ENCODE measurements at regions not wholly inside any gene's neighbourhood (a gene's known extent, or its start where the extent isn't known, plus 50 kb on each side); places are given as distances from the start of the nearest gene placed in this dataset.

DNA sequence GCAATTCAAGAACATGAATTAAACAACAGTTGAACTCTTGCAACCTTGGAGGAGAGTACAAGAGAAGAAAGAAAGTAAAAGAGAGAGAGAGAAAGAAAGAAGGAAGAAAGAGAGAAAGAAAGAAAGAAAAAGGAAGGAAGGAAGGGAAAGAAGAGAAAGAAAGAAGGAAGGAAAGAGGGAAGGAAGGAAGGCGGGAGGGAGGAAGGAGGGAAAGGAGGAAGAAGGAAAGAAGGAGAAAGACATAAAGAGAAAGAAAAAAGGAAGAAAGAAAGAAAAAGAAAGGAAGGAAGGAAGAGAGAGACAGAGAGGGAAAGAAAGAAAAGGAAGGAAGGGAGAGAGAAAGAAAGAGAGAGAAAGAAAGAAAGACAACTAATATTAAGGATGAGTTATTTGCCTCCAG, 1106.7 kb downstream of the TYW1 start:
- no peak overlapping the region for H3K4me3 ChIP-seq (ENCODE audit: low read depth, low read length)
- TF ChIP-seq, protein P1, sequence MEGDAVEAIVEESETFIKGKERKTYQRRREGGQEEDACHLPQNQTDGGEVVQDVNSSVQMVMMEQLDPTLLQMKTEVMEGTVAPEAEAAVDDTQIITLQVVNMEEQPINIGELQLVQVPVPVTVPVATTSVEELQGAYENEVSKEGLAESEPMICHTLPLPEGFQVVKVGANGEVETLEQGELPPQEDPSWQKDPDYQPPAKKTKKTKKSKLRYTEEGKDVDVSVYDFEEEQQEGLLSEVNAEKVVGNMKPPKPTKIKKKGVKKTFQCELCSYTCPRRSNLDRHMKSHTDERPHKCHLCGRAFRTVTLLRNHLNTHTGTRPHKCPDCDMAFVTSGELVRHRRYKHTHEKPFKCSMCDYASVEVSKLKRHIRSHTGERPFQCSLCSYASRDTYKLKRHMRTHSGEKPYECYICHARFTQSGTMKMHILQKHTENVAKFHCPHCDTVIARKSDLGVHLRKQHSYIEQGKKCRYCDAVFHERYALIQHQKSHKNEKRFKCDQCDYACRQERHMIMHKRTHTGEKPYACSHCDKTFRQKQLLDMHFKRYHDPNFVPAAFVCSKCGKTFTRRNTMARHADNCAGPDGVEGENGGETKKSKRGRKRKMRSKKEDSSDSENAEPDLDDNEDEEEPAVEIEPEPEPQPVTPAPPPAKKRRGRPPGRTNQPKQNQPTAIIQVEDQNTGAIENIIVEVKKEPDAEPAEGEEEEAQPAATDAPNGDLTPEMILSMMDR (IDR thresholded peaks at IDR 0.05; ENCODE audit: low read depth, low read length): no peak

DNA sequence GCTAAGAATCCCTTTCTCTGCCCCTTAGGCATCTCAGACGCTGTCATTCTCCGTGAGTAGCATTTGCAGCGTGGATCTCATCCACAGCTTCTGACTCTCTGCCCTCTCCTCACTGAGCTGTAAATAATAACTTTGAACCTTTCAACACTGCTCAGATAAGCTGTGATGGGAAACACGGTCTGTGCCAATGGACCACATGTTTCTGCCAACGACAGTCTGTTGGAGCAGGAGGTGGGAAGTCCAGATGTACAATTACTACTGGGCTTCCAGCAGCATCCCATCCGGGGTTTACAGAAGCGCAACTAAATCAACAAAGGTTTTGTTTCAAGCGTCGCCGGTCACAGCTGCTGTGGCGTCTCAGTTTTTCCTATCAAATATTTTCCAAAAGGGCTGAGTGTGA, 1110.6 kb downstream of the TYW1 start:
- no peak overlapping the region for H3K4me3 ChIP-seq (ENCODE audit: low read depth, low read length)
- TF ChIP-seq, protein P1 (IDR thresholded peaks at IDR 0.05; ENCODE audit: low read depth, low read length): no peak

DNA sequence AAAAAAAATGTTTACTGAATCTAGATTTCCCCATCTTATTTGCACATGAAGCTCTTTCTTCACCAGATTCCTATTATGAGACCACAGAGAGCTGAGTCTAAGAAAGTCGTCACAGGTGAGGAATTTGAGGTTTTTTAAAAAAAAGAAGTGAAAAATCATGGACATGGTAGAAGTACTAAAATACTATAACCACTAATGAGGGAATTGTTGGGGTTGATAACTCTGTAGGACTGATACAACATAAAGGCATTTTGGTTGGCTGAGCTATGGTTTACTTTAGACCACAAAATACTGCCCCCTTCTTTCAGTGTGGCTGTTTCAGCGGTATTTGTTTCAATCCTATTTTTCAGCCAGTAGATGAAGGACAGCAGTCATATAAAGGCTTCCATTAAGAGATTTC, 1111.3 kb downstream of the TYW1 start:
- TF ChIP-seq, protein P1 (IDR thresholded peaks at IDR 0.05; ENCODE audit: low read depth, low read length): no peak
- no peak overlapping the region for H3K4me3 ChIP-seq (ENCODE audit: low read depth, low read length)

DNA sequence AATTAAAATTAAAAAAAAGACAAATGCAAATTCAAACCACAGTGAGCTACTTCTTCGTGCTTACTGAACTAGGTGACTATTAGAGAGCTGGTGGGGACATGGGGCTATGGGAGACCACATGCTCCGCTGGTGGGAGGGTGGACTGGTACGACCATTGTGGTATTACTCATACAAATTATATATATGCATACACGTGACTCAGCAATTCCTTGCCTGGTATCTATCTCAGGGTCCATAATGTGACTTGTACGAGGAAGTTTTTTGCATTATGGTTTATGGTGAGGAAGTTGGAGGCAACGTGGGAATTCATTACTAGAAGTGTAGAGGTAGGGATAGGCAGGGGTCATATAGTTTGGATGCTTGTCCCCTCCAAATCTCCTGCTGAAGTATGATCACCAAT, 1112.7 kb downstream of the TYW1 start:
- no peak overlapping the region for H3K4me3 ChIP-seq (ENCODE audit: low read depth, low read length)
- TF ChIP-seq, protein P1 (IDR thresholded peaks at IDR 0.05; ENCODE audit: low read depth, low read length): no peak

DNA sequence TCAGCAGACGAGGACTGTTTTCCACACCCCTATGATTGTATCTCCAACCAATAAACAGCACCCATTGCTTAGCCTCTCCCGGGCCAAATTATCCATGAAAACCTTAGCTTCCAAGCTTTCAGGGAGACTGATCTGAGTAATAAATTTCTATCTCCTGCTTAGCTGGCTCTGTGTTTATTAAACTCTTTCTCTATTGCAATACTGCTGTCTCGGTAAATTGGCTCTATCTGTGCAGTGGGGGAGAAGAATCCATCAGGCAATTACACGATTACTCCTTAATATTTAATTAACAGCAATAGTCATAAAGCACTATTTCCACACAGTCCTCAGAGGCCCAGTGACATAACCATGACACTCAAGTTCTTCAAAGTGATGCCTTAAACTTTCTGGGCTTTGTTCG, 1122.8 kb downstream of the TYW1 start:
- no peak overlapping the region for H3K4me3 ChIP-seq (ENCODE audit: low read depth, low read length)
- TF ChIP-seq, protein P1 (IDR thresholded peaks at IDR 0.05; ENCODE audit: low read depth, low read length): no peak

DNA sequence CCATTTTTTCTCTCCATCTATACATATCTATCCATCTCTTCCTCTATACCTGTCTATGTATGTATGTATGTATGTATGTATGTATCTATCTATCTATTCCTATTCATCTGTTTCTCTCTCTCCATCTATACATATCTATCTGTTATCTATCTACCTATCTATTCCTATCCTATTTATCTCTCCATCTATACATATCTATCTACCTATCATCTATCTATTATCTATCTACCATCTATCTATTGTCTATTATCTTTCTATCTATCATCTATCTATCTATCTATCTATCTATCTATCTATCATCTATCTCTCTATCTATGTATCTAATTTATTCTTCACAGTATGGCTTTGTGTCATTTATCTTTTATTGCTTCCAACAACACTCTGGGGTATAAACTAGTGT, 1124.4 kb downstream of the TYW1 start:
- TF ChIP-seq, protein P1 (IDR thresholded peaks at IDR 0.05; ENCODE audit: low read depth, low read length): no peak
- H3K4me3 ChIP-seq (ENCODE audit: low read depth, low read length): no peak overlapping the region

DNA sequence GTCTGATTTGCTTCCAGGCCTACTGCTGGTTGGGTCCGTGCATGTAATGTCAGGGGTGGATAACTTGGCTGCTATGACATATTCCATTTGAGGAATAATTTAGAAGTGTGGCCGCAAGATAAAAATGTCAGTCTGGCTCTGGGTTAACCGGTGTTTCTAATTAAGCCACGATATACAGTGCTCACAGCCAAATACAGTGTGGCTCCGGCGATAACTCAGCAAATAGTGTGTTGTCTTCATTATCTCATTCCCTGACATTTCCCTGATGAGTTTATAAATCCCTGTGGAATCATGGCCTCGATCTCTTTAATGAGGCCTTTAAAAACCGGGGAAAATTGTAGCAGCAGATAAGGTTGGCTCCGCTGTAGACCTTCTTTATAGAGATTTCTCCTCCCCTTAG, 1125.0 kb downstream of the TYW1 start:
- no peak overlapping the region for H3K4me3 ChIP-seq (ENCODE audit: low read depth, low read length)
- TF ChIP-seq, protein P1 (IDR thresholded peaks at IDR 0.05; ENCODE audit: low read depth, low read length): no peak
